Dendritic cell treated with granulocyte-macrophage colony-stimulating factor and Interleukin-4, amounts not matched to agents 40 ng/mL and 50 ng/mL, for 4 days (primary cell): ENCODE measurements at regions not wholly inside any gene's neighbourhood (a gene's known extent, or its start where the extent isn't known, plus 50 kb on each side); places are given as distances from the start of the nearest gene placed in this dataset.
"Not testable (repeated sequence)": the region's sequence is repeated elsewhere in the genome, so short reads cannot be mapped to it uniquely, and the experiment has no call there.

Source experiments
- H3K27ac Mint-ChIP-seq: one replicate; pipeline ENCODE4 v1.8.0; 2022; ENCODE audit warnings: mild to moderate bottlenecking, mixed read lengths
- H3K27me3 Mint-ChIP-seq: one replicate; pipeline ENCODE4 v1.8.0; 2022; ENCODE audit warnings: mild to moderate bottlenecking, mixed read lengths
- H3K36me3 Mint-ChIP-seq: one replicate; pipeline ENCODE4 v1.8.0; 2022; ENCODE audit warnings: low read depth, mixed read lengths
- H3K4me1 Mint-ChIP-seq: one replicate; pipeline ENCODE4 v1.8.0; 2022; ENCODE audit warnings: low read depth, mixed read lengths
- H3K4me3 Mint-ChIP-seq: one replicate; pipeline ENCODE4 v1.8.0; 2022; ENCODE audit warnings: mild to moderate bottlenecking, moderate library complexity, mixed read lengths
- H3K9me3 Mint-ChIP-seq: one replicate; pipeline ENCODE4 v1.8.0; 2022; ENCODE audit warnings: mixed read lengths
- intact Hi-C: fragments of 100-400 bp; cut with micrococcal nuclease; formaldehyde crosslinking; loops from one replicate; pipeline ENCODE4 v1.15.0; 2022

DNA sequence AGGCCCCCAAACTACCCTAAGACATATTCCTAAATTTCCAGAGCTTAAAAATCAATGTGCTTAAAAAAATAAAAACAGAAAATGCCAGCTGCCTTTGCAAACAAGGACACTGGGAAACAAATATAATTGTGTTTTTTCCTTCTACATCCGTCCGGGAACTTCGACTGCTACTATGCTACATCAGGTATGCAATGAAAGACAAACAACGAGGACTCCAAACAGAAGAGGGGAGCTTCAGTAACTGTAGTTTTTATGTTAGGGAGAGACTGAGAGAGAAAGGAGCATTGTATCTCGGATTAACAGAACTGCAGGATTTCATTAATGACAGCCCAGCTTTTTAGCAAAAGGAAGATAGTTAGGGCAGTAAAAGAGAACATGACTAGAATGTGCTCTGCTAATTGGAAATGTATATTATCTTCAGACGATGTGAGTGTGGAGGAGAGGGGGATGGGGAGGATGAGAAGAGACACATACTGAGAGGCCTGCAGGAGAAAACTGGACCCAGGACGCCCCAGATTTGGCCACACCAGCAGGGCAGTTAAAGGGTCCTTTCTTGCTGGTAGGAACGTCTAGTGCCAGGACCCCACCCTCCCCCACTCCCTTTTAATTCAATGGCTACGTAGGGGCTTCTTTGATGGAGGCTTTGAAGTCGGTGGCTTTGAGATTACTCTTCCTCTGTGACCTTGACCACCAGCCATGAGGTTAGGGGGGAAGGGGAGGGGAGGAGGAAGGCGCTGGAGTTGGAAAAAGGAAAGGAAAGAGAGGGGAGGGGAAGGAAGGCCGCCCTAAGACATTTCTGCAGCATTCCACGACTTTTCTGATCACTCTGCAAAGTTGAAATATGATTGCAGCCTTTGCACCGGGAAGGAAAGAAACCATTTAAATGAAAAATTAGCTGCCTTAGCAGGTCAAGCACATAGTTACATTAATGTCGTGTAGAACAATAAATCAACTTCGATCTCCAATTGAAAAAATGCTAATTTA lies 187.1 kb downstream of the BLID start:
- Mint-ChIP-seq H3K4me3 (no peak overlapping the region), H3K27me3 (peaks cover 25% of the 10 kb centered on the region), H3K4me1 (no peaks in the 10 kb centered on the region), H3K36me3 (no peaks in the 10 kb centered on the region), H3K9me3 (no peaks in the 10 kb centered on the region), H3K27ac (no peak overlapping the region)
- intact Hi-C loops: no loop called here

DNA sequence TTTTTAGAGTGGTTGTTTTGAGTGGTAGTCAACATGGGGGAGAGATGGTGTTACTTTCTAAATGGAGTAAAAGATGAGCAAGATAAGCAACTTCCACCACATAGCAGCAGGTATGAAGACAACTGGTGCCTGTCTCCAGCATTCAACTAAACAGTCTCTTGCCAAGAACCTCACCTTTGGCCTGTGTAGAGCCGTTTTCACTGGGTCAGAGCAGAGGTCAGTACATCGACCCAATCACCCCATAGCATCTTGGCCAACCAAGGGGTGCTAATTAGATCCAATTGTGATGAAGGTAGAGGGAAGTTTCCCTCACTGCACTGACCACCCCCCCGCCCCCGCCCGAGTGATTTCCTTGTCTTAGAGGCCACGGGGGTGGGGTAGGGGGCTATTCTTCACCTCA lies 188.2 kb downstream of the BLID start:
- intact Hi-C loops: no loop called here
- Mint-ChIP-seq H3K4me3 (no peak overlapping the region), H3K36me3 (no peaks in the 10 kb centered on the region), H3K27me3 (peaks cover 25% of the 10 kb centered on the region), H3K9me3 (no peaks in the 10 kb centered on the region), H3K27ac (no peak overlapping the region), H3K4me1 (no peaks in the 10 kb centered on the region)

DNA sequence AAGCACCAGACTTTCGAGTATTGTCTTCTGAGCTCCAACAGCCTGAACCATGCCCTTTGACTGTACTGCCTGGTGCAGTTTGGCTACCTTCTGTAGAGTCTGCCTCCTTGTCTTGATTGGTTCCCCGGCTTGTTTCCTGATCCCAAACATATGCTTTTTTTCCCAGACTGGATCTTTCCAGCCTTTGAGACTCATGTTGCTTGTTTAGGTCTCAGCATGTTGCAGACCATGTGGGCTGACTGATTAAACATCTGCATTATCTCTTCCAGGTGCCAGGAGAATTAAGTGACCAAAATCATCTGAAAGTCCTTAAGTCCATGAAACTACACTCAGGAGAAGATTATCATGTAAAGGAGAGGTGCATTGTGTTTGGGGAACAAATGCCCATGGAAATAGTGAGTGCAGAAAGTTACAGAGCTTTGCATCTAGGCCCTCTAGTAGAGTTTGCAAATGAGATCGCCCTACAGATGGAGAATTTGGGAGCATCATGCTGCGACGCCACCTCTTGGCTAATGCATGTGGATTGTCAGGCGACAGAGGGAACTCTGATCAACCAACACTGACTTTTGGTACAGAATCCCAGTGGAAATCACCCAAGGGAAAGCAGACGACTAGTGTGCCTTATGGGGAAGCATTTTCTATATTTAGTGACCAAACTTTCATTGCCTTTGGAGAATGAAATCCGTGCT lies 188.8 kb downstream of the BLID start:
- Mint-ChIP-seq H3K27me3 (peaks cover 25% of the 10 kb centered on the region), H3K36me3 (no peaks in the 10 kb centered on the region), H3K4me3 (no peak overlapping the region), H3K9me3 (no peaks in the 10 kb centered on the region), H3K4me1 (no peaks in the 10 kb centered on the region), H3K27ac (no peak overlapping the region)
- intact Hi-C loops: no loop called here

DNA sequence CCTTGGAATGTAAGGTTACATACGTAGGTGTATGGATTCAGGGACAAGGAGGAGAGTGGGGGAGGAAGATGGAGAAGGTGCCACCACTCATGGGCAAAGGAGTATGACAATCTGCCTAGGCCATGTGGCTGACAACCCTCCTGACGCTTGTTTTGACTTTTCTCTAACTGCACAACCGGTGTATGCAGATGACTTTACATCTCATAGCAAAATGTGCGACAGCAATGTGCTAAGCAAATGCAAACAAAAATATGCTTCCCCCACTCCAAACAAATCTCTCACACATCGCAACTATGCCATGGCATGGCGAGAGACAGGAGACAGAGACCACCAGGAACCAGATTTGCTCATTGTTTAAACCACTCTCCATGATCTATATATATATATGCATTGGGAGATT lies 191.8 kb downstream of the BLID start:
- no peak overlapping the region for H3K27ac Mint-ChIP-seq
- H3K4me1 Mint-ChIP-seq: no peaks in the 10 kb centered on the region
- no peaks in the 10 kb centered on the region for H3K36me3 Mint-ChIP-seq
- no peak overlapping the region for H3K4me3 Mint-ChIP-seq
- no peaks in the 10 kb centered on the region for H3K9me3 Mint-ChIP-seq
- peaks cover 24% of the 10 kb centered on the region for H3K27me3 Mint-ChIP-seq
- intact Hi-C loops: no loop called here

DNA sequence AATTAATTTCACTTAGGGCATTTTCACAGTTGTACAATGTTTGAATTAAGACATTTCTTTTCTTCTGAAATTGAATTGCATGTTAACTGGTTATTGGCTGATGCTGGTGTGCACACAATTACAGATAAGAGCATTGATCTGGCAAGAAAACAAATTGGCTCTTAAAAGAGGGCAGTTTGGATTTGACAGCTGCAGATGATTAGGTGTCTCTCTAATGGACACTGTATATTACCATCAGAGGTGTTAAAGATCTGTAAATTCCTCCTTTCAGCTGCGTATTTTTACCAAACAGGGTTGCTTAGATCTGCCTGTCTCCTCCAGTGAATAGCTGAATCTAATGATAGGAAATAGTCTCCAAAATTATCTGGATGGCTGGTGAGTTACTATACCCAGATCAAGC lies 198.5 kb downstream of the BLID start:
- Mint-ChIP-seq H3K27me3 (peaks cover 26% of the 10 kb centered on the region), H3K36me3 (no peaks in the 10 kb centered on the region)
- intact Hi-C loops: no loop called here

DNA sequence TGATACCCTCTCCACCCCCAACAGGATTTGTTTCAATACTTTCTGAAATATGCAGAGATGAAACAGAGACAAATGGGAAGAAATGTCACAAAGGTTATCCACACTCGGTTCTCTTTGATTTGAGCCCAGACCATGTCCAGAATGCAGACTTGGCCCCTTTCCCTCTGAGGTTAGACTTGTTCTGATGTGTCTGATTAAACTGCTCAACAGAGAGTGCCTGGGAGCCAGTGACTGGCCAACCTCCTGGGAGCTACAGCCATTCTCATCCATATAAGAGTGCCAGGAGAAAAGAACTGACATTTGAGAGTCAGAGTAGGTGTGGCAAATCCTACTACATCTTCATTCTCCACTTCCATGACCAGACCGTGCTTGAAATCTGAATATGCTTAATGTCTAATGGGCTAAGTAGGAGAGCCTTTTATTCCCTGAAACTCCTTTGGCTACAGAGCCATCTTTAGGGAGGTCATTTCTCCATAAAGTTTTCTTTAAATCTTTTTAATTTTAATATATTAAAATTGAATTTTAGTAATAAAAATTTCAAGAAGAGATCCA lies 201.4 kb downstream of the BLID start:
- intact Hi-C loops: no loop called here
- peaks cover 14% of the 10 kb centered on the region for H3K27me3 Mint-ChIP-seq
- H3K36me3 Mint-ChIP-seq: no peaks in the 10 kb centered on the region
- no peak overlapping the region for H3K27ac Mint-ChIP-seq
- peaks cover 7% of the 10 kb centered on the region for H3K4me1 Mint-ChIP-seq
- no peaks in the 10 kb centered on the region for H3K9me3 Mint-ChIP-seq
- H3K4me3 Mint-ChIP-seq: no peak overlapping the region

More for the DNA sequence above, 198.5 kb downstream of the BLID start:
- Mint-ChIP-seq H3K9me3 (no peaks in the 10 kb centered on the region), H3K4me1 (no peaks in the 10 kb centered on the region), H3K27ac (no peak overlapping the region), H3K4me3 (no peak overlapping the region)

DNA sequence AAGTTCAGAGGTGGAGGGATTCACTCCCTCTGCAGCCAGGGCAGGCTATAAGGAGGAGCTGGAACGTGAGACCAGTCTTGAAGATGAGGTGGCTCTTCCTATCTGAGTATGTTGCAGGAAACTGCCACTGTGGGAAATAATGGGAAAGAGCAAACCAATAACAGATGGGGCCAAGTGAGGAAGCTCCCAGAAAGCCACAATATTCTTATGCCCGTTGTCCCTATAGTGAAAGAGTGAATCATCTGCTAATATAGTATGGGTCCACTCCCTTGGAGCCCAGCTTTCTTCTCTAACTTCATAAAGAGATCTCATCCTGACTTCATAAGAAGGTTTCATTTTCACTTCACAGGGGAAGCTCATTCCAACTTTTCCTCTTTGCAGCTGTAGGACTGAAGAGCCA lies 206.4 kb downstream of the BLID start:
- H3K27me3 Mint-ChIP-seq: peaks cover 6% of the 10 kb centered on the region
- intact Hi-C loops: no loop called here
- H3K27ac Mint-ChIP-seq: no peak overlapping the region
- H3K36me3 Mint-ChIP-seq: no peaks in the 10 kb centered on the region
- peaks cover 32% of the 10 kb centered on the region for H3K4me1 Mint-ChIP-seq
- H3K9me3 Mint-ChIP-seq: no peaks in the 10 kb centered on the region
- no peak overlapping the region for H3K4me3 Mint-ChIP-seq

DNA sequence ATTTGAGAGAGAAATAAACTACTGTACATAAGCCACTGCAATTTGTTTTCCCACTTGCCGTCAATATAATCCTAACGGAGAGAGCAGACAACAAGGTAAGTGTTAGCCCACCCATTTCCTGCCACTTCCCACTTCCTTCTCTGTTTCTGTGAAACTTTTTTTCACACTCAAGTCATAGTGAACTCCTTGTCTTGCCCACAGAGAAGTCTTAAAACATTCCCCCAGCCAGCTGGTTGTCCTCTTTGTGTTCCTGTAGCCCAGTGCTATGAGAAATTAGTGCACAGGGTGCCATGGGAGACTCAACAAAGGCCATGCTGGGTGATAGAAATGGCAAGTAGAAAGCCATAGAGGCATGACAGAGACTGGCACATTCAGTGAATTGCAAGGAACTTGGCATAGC lies 208.6 kb downstream of the BLID start:
- Mint-ChIP-seq H3K36me3 (no peaks in the 10 kb centered on the region), H3K4me3 (no peak overlapping the region), H3K27me3 (peaks cover 4% of the 10 kb centered on the region), H3K4me1 (peaks cover 45% of the 10 kb centered on the region), H3K9me3 (no peaks in the 10 kb centered on the region), H3K27ac (no peak overlapping the region)
- intact Hi-C loops: no loop called here

DNA sequence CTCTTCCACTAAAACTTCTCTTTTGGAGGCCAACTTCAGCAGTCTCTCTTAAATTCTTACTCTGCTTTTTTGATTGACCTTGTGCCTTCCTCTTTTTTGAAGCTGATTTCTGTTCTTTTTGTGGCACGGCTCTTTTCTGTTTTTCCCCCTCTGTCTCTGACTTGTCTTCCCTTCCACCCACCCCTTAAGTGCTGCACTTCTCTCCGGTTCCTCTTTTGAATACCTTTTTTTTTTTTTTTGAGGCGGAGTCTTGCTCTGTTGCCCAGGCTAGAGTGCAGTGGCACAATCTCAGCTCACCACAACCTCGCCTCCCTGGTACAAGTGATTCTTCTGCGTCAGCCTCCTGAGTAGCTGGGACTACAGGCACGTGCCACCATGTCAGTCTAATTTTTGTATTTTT lies 211.9 kb downstream of the BLID start:
- H3K4me1 Mint-ChIP-seq: peaks cover 50% of the 10 kb centered on the region
- H3K27me3 Mint-ChIP-seq: peaks cover 7% of the 10 kb centered on the region
- peaks cover 6% of the 10 kb centered on the region for H3K36me3 Mint-ChIP-seq
- H3K4me3 Mint-ChIP-seq: peak overlapping the region; percentile 4
- H3K27ac Mint-ChIP-seq: peak overlapping the region; percentile 57
- intact Hi-C loops: loop anchor here (2.0 kb wide), 1 partner anchor 31 kb away; no protein-coding TSS in a partner anchor
- H3K9me3 Mint-ChIP-seq: peaks cover 9% of the 10 kb centered on the region

DNA sequence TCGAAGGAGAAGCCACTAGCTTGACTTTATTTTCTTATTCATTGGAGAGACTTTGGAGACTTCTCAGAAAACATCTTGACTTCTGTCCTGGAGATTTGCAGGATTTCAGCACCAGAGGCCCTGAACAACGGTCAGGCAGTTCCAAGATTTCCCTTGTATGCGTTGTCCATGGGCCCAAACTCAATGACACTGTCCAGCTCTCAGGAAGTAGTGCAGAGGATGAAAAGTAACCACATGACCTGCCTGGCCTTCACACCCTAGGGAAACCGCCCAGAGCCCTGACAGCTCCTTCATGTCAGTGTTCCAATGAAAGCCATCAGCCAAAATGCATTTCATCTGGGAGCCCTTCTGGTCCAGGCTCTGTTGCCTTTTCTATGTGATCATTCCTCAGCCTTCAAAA lies 214.1 kb downstream of the BLID start:
- intact Hi-C loops: no loop called here
- peaks cover 6% of the 10 kb centered on the region for H3K36me3 Mint-ChIP-seq

DNA sequence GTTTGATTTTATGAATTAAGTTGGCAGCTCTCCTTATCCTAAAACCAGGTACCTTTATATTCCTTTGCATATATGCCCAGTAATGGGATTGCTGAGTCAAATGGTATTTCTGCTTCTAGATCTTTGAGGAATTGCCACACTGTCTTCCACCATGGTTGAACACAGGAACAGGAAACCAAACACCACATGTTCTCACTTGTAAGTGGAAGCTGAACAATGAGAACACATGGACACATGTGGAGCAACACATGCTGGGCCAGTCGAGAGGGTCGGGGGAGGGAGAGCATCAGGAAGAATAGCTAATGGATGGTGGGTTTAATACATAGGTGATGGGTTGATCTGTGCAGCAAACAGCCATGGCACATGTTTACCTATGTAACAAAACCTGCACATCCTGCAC lies 214.6 kb downstream of the BLID start:
- peaks cover 18% of the 10 kb centered on the region for H3K27me3 Mint-ChIP-seq
- intact Hi-C loops, H3K4me3 Mint-ChIP-seq, H3K9me3 Mint-ChIP-seq, H3K27ac Mint-ChIP-seq, H3K36me3 Mint-ChIP-seq: not testable (repeated sequence)
- H3K4me1 Mint-ChIP-seq: peaks cover 47% of the 10 kb centered on the region

More for the DNA sequence above, 214.1 kb downstream of the BLID start:
- Mint-ChIP-seq H3K4me3 (no peak overlapping the region), H3K4me1 (peaks cover 45% of the 10 kb centered on the region), H3K9me3 (peaks cover 9% of the 10 kb centered on the region), H3K27me3 (peaks cover 18% of the 10 kb centered on the region), H3K27ac (no peak overlapping the region)

DNA sequence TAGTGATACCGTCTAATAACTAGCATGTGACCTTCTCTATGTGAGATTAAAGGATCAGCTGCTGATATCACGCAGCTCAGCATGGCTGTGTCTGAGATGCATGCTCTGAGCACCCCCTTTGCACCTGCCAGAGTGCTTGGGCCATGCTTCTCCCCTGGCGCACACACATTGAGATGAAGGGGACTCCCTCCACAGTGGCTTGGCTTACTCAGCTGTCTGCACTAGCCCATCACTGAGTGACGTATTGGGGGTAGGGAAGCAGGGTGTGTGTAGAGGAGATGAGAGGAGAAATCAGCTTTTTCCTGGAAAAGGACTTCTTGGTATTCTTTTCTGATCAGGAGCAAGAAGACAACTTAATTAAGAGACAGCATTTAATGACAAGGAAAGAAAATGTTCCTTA lies 216.5 kb downstream of the BLID start:
- Mint-ChIP-seq H3K27ac (no peak overlapping the region), H3K36me3 (peaks cover 6% of the 10 kb centered on the region), H3K4me1 (peaks cover 53% of the 10 kb centered on the region), H3K9me3 (peaks cover 9% of the 10 kb centered on the region), H3K4me3 (no peak overlapping the region), H3K27me3 (peaks cover 19% of the 10 kb centered on the region)
- intact Hi-C loops: no loop called here

DNA sequence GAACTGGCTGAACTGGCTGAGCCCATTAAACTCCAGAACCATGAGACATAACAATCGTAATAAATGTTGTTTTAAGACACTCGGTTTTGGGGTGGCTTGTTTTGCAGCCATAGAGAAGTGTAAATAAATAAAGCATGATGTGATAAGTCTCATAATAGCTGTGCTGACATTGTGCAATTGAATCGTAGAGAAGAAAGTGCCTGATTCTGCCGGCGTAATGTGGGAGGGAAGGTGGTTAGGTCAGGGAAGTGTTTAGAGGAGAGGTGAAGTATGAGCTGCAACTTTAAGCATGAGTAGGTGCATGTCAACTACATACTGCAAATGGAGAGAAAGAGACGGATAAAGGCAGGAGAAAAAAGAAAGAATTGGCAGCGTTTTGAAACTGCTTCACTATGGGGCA lies 217.1 kb downstream of the BLID start:
- peaks cover 47% of the 10 kb centered on the region for H3K4me1 Mint-ChIP-seq
- H3K36me3 Mint-ChIP-seq: peaks cover 6% of the 10 kb centered on the region
- H3K9me3 Mint-ChIP-seq: peaks cover 9% of the 10 kb centered on the region
- no peak overlapping the region for H3K27ac Mint-ChIP-seq
- intact Hi-C loops: no loop called here
- no peak overlapping the region for H3K4me3 Mint-ChIP-seq
- H3K27me3 Mint-ChIP-seq: peaks cover 21% of the 10 kb centered on the region

DNA sequence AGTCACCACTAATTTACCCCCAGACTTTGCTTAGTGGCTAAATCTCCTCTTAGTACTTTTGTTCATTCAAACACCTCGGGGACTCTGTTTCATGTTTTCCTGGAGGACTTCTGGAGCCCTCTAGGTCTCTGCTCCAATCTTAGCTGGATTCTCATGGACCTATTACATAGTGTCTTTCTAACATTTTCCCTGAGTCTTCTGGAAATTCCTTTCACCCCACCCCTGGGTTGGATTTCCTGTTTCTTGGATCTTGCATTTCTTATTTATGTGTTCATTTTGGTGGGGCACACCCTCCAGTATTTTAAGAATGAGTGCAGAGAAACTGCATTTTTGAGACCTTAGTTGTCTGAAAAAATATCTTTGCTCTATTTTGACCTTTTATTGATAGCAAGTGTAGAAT lies 220.1 kb downstream of the BLID start:
- Mint-ChIP-seq H3K9me3 (no peaks in the 10 kb centered on the region), H3K27me3 (peaks cover 32% of the 10 kb centered on the region), H3K4me1 (peaks cover 52% of the 10 kb centered on the region), H3K4me3 (no peak overlapping the region), H3K36me3 (no peaks in the 10 kb centered on the region), H3K27ac (peak overlapping the region; percentile 40)
- intact Hi-C loops: no loop called here
